GM19238 (cell line): ENCODE measurements at regions not wholly inside any gene's neighbourhood (a gene's known extent, or its start where the extent isn't known, plus 50 kb on each side); places are given as distances from the start of the nearest gene placed in this dataset.
"Not testable (repeated sequence)": the region's sequence is repeated elsewhere in the genome, so short reads cannot be mapped to it uniquely, and the experiment has no call there.

Source experiments
- DNase-seq: peaks from one replicate; pipeline ENCODE4 v3.0.0; 2011; ENCODE audit warnings: low spot score; ENCODE audit not compliant: insufficient read length

- DNase-seq: not testable (repeated sequence)
Observed at GRCh38 chr5:108532129-108532445, 150.2 kb upstream of the FBXL17 start.

DNA sequence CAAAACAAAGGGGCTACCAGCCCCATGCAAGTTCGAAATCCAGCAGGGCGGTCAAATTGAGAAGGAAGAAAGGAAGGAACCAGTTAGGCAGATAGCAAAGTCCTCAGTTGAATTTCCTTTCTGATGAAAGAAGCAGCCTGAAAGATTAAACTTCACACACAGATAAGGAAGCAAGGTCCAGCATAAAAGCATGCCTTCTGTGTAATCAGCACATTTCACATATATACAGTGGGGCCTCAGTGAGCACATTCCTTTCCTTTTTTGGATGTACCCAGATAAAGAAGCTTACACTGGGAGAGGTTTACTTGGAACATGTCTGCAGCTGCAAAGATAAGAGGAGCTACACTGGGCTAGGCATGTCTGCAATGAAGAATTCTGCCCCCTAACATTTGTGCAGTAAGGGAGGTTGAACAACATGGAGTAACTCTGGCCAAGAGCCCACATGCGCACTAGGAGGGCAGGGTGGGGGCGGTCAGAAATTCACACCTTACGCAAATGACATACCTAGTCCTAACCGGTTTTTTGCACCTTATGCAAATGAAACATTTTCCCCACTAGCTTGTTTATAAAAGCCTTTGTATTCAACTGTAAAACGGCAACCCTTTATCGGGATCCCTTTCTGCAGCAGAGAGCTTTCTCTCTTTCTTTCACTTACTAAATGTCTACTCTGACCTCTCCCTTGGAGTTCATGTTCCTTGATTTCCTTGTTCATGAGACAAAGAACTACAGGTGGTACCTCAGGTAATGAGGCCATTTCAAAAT is 149.7 kb upstream of the FBXL17 start:
- no peak for DNase-seq

- DNase-seq: no peak
Observed at GRCh38 chr5:108530706-108531105, 148.8 kb upstream of the FBXL17 start.

GRCh38 chr5:108529381-108529780 is 147.5 kb upstream of the FBXL17 start:
- DNase-seq: no peak

- no peak for DNase-seq
Observed at GRCh38 chr5:108528655-108529054, 146.8 kb upstream of the FBXL17 start.

- no peak for DNase-seq
Observed at GRCh38 chr5:108524564-108524963, 142.7 kb upstream of the FBXL17 start.

- DNase-seq: no peak
Observed at GRCh38 chr5:108523360-108523759, 141.5 kb upstream of the FBXL17 start.

DNA sequence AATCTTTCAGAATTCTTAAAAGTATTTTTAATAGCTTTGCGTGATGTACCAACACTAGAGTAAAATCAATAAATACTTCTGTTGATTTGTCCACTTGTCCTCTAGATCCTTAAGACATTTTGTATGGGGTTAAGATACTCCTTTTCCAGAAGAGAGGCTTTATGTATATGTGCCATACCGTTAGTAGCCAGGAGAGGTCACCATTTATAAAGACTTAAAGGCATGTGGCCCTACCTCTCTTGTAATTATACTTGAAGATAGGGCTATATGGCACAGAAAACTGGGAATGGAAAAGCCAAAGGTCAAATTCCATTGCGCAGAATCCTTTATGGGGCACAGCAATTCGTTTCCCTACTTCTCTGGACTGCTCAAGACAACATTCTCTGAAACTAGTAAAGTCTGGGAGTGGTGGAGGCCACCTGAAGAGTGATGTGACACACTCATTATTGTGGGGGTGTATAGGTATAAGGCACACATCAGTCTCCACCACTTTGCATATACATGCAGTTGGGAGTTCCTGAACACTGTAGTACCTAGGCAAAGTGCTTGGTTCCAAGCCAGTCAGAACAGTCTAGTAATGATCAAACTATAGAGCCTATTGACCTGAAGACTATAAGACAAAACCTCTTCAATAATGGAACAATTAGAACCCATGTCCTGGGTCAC is 140.1 kb upstream of the FBXL17 start:
- no peak for DNase-seq

GRCh38 chr5:108521011-108521700 is 139.3 kb upstream of the FBXL17 start:
- DNase-seq: no peak

DNA sequence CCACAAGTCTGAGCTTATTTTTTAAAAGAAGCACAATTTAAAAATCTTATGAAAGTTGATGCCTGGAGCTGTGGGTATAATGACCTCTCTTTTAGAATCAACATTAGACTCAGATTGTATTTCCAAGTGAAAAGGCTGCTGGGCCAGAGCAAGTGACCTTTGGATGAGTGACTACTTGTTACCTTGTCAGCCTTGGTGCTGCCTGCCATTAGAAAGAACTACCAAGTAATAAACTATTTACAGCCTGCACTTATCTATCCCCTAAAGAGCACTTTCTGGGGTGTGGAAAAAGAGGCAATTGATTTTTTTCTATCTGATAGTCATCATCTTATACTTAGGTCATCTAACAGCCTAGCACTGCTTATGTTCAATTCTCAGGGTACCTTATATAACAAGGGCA is 134.9 kb upstream of the FBXL17 start:
- no peak for DNase-seq

- DNase-seq: no peak
Observed at GRCh38 chr5:108515517-108516105, 133.7 kb upstream of the FBXL17 start.

DNA sequence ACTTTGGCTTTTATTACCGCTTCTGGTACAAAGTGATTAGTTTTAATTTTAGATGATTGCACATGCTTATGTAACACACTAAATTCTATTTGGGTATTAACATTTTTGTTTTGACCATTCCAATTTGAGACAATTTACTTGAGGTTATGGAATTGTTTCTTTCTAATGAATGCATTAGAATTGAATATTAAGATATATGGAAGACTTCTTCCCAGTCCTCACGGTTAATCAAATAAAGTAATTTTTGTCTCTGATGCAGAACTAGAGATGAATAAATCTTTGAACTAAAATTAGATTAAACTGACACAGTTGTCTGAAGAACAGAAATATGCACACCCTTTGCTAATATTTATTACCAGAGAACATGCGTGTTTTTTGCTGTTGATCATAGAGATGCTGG is 127.1 kb upstream of the FBXL17 start:
- DNase-seq: no peak

DNA sequence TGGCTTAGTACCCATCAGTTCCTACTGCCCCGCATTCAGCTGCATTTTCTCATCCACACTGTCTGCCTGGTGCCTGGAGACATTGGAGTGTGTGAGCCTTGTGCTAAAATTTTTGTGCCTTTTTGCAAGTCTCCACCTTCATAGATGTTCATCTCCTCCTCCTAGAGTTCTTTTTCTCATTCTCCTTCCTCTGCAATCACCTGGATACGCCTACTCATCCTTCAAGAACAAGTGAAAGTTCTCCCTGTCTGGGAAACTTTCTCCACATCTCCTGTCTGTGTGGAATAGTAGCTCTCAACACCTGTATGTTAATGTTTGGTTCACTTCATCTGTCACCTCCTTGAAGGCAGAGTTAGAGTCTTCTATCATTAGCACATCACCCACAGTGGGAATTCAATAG is 125.7 kb upstream of the FBXL17 start:
- no peak for DNase-seq

- no peak for DNase-seq
Observed at GRCh38 chr5:108505608-108506007, 123.7 kb upstream of the FBXL17 start.

- DNase-seq: no peak
Observed at GRCh38 chr5:108504974-108505373, 123.1 kb upstream of the FBXL17 start.

DNA sequence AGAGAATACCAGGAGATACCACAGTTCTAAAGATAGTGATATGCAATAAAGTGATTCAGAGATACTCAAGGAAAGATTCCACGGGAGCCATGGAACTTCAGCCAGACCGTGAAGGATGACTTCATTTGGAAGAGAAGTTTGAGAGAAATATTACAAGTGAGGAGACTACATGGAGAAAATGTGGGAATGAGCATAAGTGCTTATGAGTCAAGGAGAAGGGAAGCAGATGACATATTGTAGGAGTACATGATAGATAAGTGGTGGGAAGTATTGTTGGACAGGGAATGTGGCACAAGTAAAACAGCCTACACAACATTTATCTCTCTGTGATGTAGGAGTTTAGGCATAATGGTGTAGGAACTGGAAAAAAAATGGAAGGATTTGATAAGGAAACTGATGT is 122.1 kb upstream of the FBXL17 start:
- no peak for DNase-seq

DNA sequence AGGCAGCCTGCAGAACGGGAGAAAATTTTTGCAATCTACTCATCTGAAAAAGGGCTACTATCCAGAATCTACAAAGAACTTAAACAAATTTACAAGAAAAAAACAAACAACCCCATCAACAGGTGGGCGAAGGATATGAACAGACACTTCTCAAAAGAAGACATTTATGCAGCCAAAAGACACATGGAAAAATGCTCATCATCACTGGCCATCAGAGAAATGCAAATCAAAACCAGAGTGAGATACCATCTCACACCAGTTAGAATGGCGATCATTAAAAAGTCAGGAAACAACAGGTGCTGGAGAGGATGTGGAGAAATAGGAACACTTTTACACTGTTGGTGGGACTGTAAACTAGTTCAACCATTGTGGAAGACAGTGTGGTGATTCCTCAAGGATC is 113.7 kb upstream of the FBXL17 start:
- DNase-seq: not testable (repeated sequence)

- DNase-seq: no peak
Observed at GRCh38 chr5:108487951-108488350, 106.1 kb upstream of the FBXL17 start.

GRCh38 chr5:108484035-108484434 is 102.1 kb upstream of the FBXL17 start:
- no peak for DNase-seq

DNA sequence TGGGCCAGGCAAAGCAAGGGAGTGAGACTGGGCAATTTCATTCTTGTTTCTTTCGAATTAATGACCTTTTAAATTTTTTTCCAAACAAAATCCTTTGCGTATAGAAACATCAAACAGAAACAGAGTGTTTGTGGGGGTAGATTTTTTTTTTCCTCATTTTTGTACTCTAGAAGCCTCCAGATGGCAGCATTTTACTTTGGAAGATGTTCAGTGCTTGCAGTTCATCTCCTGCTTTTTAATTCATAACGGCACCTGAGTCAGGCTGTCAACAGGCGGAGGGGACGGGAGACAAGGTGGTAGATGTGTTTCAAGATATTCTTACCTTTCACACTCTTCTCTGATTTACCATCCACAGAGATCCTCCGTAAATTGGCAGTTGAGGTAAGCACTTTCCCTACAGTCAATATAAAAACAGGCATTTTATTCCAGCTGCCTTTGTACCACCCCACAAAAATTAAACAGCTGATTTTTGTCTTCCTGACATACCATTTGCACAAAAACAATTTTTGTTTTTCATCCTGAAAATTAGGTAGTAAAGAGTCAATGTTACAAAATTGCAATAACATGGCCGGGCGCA is 99.5 kb upstream of the FBXL17 start:
- no peak for DNase-seq

DNA sequence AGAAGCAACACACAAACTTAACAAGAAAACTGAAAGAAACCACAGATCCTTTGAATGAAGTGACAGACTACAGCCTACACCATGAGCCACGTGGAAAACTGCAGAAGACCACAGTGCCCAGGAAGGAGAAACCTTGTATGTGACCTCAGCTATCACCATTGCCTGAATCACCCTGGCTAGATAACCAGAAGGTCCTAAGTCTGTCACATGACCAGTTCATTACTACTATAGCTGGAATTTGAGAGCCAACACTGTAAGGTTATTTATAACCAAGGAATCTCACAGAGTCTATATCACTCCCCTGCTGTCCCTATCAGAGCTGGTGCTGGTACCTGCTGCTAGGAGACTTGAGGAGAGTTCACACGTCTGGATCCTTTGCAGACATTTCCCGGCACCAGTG is 90.3 kb upstream of the FBXL17 start:
- DNase-seq: no peak

DNA sequence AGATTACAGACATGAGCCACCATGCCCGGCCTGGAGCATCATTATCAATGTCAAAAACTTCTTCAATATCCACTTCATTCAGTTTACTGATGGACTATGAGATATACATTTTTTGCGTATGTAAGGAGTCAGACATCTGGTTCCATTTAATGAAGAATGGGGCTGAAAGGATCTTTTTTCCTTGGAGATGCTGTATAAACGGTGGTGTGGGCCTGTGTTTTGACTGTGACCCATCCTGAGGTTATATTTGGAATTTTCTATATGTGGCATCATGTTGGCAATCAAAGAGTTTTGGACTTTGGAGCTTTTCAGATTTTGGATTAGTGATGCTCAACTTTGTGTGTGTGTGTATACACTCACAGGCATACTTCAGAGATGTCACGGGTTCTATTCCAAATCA is 85.7 kb upstream of the FBXL17 start:
- no peak for DNase-seq
